Activated CD8-positive, alpha-beta memory T cell treated with anti-CD3 and anti-CD28 coated beads, Interleukin-2, amount 50 U/mL, for 4 hours (primary cell): ENCODE measurements at regions not wholly inside any gene's neighbourhood (a gene's known extent, or its start where the extent isn't known, plus 50 kb on each side); places are given as distances from the start of the nearest gene placed in this dataset.

Source experiments
- DNase-seq: peaks from one replicate; pipeline ENCODE4 v3.0.0-alpha.2; 2020

- no peak for DNase-seq
Observed at GRCh38 chr2:238985041-238985729, 137.3 kb downstream of the TWIST2 start.

GRCh38 chr2:238985931-238986446 lies 138.1 kb downstream of the TWIST2 start:
- DNase-seq: no peak

DNA sequence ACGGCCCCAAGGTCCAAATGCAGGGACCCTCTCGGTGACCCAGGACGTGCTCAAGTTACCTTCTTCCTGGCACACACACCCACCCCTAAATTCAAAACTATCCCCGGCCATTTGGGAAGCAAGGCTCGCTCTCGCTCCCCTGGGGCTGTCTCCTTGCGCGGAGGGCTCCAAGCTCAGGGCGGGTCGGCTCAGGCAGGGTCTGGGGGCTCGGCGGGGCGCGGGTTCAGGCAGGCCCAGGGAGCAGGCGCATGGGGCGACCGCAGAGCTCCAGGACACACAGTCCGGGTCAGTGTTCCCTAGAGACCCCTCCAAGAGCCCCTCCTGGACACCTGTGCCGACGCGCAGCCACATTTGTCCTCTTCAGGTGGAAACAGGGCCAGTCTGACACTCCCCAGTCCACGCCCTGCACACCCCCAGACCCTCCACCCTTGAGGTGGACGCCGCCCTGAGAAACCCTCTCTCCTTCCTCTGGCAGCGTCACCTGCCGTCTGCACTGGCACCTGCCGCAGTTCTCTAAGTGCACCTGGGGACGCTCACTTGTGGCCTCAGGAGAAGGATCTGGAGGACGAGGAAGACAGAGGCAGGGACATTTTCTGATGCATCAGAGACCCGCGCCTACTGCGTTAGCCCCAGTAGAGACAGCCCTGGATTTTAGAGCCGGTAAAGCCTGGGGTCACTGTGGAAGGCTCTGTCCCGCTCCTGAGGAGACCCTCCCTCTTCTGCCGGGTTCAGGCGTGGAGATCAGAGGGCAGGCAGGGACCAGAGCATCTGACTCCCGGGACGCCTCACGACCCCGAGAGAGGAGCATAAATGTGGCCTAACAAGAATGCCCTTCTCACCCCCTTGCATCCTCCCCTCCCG lies 138.8 kb downstream of the TWIST2 start:
- no peak for DNase-seq

GRCh38 chr2:238987352-238987981 lies 139.6 kb downstream of the TWIST2 start:
- DNase-seq: no peak

GRCh38 chr2:238988105-238988504 lies 140.2 kb downstream of the TWIST2 start:
- DNase-seq: no peak

DNA sequence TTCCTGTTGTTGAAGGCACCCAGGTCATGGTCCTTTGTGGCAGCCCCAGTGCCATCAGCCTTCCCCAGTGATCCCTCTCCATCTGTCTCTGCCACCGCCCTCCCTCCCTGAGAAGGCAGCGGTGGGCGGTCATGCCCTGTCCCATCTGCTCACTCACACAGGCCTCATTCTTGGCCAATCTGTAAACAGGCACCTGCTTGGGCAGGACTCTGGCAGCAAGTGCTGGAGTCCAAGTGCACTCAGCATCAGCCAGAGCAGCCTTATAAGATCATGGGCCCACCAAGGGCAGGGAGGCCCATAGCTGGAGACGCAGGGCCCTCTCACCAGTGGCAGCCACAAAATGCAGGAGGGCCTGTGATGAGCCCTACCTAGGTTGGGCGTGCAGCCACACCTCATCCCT lies 140.9 kb downstream of the TWIST2 start:
- DNase-seq: no peak

DNA sequence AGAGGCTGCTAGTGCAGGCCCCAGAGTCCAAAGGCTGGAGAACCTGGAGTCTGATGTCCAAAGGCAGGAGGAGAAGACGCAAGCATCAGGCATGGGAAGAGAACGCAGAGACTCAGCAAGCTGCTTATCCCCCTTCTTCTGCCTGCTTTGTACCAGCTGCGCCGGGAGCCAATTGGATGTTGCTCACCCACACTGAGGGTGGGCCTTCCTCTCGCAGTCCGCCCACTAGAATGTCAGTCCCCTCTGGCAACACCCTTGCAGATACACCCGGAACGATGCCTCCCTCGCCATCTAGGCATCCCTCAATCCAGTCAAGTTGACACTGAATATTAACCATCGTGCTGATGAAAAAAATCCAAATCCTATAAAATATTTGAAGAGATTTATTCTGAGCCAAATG lies 141.6 kb downstream of the TWIST2 start:
- DNase-seq: no peak

DNA sequence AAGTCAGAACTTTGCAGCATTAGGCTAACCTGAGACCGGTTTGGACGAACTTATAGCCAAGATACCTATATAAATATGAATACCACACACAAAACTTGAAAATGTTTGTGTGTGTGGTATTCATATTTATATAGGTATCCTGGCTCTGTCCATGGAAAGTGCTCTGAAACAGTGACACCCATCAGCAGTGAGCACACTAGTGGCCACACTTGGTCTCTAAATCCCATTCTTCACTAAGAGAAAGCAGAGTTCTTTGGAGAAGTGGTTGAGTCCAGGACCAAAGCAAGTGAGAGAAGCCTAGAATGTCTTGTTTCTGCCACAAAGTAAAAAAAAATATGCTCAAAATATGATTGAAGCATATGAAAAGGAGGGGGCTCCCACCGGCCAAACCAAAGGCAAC lies 146.5 kb downstream of the TWIST2 start:
- no peak for DNase-seq

DNA sequence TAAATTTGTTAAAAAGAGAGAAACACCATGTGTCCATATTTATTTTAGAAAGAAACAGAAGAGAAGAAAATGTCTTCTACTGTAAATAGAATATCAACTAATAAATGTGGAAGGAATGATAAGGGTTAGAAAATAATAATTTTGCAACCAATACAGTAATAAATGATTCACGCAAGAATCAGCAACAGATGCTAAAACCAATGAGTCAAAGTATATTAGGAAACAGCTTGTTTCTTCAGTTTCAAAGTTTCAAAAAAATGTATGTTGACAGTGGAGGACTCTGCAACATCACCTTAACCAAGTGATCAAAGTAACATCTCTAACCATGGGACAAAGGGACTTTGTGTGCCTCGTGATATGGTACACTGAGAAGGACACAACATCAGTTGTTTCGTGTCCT lies 147.0 kb downstream of the TWIST2 start:
- DNase-seq: no peak

DNA sequence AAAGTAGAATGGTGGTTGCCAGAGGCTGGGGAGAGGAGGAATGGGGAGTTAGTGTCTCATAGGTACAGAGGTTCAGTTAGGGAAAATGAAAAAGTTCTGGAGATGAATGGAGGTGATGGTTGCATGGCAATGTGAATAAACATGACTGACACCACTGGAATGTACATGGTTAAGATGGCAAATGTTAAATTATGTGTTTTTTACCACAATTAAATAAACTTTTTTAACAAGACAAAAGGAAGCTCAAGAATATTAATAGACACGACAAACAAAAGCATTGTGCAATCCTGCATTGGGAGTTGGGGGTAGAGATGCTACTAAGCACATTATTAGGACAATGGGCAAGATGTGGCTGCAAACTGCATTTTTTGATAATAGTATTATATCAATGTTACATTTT lies 147.7 kb downstream of the TWIST2 start:
- DNase-seq: no peak

DNA sequence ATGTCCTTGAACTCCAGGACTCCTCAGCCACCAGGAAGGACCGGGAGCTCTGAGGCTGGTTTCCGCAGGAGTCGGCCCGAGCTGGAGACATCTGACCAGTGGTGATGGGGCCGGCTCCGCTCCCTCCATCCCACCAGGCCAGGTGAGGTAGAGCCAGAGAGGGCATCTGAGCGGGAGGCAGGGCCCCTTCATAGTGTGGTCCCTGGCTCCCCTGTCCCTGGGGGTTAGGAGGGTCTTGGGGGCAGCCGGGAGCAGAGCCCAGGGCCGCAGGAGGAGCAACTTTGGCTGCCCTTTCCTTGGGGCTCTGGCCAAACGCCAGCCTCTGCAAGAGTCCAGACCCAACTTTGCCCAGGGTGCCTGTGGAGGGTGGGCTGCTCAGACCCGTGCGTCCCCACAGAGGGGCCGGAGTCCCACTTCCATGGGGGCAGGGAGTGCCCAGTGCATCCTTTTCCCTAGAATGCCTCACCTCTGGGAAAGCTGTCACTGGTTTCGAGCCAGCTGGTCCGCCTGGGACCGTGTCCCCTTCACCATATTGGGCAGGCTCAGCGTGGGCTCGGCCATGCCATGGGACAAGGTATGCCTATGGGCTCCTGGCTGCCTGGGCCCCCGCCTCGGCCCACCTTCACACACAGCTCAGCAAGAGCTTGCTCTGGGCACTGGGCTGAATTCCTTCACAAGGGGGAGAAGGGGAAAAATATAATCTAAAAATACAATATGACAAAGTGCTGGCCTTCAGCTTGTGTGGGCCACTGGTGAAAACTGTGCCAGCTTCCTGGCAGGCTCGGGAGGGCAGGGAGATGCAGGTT lies 148.6 kb downstream of the TWIST2 start:
- DNase-seq: no peak

DNA sequence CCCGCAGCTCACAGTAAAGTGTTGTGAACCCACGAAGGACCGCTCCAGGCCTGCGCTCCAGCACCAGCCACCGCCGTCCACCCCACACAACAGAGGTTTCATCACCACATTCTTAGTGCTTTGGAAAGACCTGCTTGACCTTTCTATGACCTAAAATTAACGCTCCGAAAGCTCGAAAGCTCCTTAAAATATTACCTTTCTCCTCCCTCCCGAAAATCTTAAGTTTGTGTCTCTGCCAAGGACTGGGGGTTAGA lies 149.2 kb downstream of the TWIST2 start:
- DNase-seq: no peak

- no peak for DNase-seq
Observed at GRCh38 chr2:238997684-238998083, 149.8 kb downstream of the TWIST2 start.
